ENCODE measurements at regions not wholly inside any gene's neighbourhood (a gene's known extent, or its start where the extent isn't known, plus 50 kb on each side); places are given as distances from the start of the nearest gene placed in this dataset.

- no peak for TF ChIP-seq CTCF (IDR thresholded peaks at IDR 0.05)
- no peak for TF ChIP-seq EZH2phosphoT487 (IDR thresholded peaks at IDR 0.05)
Observed at GRCh38 chr2:181357979-181358378, 99.2 kb upstream of the ITGA4 start.

Data from neural progenitor cell (in vitro differentiated cells).